Esophagus muscularis mucosa (tissue), 4 donors: ENCODE measurements at regions not wholly inside any gene's neighbourhood (a gene's known extent, or its start where the extent isn't known, plus 50 kb on each side); places are given as distances from the start of the nearest gene placed in this dataset.
"Not testable (repeated sequence)": the region's sequence is repeated elsewhere in the genome, so short reads cannot be mapped to it uniquely, and the experiment has no call there.

Experiments
- EP300 ChIP-seq: sonication (generic); formaldehyde crosslinking; IDR thresholded peaks from one replicate; pipeline ENCODE4 v1.6.1; 2017; ENCODE audit warnings: antibody characterized with exemption
- POLR2A ChIP-seq: fragments of 450-650 bp; IDR thresholded peaks from one replicate; pipeline ENCODE4 v1.6.1; 2017; ENCODE audit warnings: antibody characterized with exemption, moderate library complexity, mild to moderate bottlenecking, low read depth
- POLR2AphosphoS5 ChIP-seq, 2 donors: sonication (generic); formaldehyde crosslinking; IDR thresholded peaks; one replicate each; pipeline ENCODE4 v1.6.1; 2017; ENCODE audit warnings: antibody characterized with exemption in 2 of 2
- TF ChIP-seq, protein P1 (sequence below), 3 experiments: fragments of 200-600 bp in 2 of 3; fragments of 450-650 bp in 1 of 3; sonication (generic) in 2 of 3; IDR thresholded peaks; one replicate each; pipeline ENCODE4 v1.5.1; 2017 to 2019; ENCODE audit warnings: antibody characterized with exemption in 3 of 3, mild to moderate bottlenecking in 2 of 3, moderate library complexity in 1 of 3

DNA sequence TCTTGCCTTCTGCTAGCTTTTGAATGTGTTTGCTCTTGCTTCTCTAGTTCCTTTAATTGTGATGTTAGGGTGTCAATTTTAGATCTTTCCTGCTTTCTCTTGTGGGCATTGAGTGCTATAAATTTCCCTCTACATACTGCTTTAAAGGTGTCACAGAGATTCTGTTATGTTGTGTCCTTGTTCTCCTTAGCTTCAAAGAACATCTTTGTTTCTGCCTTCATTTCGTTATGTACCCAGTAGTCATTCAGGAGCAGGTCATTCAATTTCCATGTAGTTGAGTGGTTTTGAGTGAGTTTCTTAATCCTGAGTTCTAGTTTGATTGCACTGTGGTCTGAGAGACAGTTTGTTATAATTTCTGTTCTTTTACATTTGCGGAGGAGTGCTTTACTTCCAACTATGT lies 1639.2 kb upstream of the TMEFF2 start:
- not testable (repeated sequence) for TF ChIP-seq EP300; POLR2A; POLR2AphosphoS5 (IDR thresholded peaks at IDR 0.05)
- TF ChIP-seq, protein P1, sequence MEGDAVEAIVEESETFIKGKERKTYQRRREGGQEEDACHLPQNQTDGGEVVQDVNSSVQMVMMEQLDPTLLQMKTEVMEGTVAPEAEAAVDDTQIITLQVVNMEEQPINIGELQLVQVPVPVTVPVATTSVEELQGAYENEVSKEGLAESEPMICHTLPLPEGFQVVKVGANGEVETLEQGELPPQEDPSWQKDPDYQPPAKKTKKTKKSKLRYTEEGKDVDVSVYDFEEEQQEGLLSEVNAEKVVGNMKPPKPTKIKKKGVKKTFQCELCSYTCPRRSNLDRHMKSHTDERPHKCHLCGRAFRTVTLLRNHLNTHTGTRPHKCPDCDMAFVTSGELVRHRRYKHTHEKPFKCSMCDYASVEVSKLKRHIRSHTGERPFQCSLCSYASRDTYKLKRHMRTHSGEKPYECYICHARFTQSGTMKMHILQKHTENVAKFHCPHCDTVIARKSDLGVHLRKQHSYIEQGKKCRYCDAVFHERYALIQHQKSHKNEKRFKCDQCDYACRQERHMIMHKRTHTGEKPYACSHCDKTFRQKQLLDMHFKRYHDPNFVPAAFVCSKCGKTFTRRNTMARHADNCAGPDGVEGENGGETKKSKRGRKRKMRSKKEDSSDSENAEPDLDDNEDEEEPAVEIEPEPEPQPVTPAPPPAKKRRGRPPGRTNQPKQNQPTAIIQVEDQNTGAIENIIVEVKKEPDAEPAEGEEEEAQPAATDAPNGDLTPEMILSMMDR (IDR thresholded peaks at IDR 0.05), result not testable (repeated sequence)
